ENCODE measurements at regions not wholly inside any gene's neighbourhood (a gene's known extent, or its start where the extent isn't known, plus 50 kb on each side); places are given as distances from the start of the nearest gene placed in this dataset.
"Not testable (repeated sequence)": the region's sequence is repeated elsewhere in the genome, so short reads cannot be mapped to it uniquely, and the experiment has no call there.

DNA sequence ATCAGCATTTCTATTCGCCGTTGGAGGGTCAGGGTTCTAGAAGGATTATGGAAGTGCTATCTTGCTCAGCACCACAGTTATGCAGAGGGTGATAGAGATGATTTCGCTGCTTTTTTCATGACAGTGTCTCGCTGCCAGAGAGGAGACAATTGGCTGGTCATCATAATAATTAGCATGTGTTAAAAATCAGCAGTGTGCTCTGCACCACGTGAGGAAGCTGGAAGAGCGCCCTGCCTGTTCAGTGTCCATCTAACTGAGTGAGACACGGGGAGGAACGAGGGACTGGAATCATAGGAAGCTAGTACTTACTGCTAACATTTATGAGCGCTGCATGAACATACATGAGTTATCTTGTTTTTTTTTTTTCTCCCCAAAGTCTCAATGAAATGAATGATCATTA, 116.2 kb upstream of the PLAAT1 start:
- DNase-seq: no peak

DNA sequence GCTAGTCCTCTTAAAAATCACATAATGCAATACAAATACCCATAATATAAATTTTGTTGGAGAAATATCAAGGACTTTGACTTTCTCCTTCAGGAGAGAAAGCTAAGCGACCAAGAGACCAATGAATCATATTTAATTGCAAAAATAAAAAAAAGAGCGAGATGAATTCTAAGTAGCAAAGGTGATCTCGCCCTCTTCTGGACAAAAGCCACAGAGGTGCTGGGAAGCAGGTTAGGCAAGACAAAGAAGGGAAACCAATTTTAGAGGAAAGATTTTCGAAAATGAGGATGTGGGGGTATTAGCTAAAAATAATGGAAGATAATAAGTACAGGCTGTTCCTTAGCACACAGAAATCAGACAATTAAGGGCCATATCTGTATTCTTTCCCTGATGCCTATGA, 111.4 kb upstream of the PLAAT1 start:
- no peak for DNase-seq

DNA sequence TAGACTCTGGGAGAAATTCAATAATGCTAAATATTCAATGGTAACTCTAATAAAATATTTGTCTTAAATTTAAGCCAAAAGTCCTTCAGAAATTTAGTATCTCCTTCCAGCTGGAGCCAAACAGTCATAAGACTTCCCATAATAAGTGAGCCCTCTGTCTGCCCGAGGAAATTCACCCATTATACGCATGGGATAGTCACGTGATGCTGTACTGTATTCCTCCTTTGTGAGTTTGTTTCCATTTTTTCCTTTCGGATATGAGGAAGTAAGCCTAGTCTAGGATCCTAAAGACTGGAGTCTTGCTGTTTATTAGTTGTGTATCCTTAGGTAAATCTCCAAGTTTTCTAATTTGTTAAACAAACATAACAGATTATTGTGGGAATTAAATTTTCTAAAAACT, 110.4 kb upstream of the PLAAT1 start:
- no peak for DNase-seq

DNA sequence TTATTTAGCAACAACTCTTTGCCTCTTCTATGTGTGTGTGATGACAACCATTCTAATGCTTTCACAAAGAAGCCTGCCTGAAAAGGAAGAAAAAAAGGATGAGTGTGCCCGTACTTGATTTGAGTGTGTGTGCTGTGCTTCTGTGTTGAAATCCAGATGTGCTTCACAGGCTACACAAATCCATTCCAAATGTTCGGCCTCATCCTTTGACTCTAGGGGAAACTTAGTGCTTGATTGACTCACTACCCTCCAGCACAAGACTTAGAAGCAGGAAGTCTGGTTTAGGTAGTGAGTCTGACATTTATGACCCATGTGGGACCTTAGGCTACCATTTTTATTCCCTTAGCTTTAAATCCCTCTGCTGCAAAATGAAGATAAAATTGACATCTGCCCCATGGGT, 108.8 kb upstream of the PLAAT1 start:
- DNase-seq: no peak

DNA sequence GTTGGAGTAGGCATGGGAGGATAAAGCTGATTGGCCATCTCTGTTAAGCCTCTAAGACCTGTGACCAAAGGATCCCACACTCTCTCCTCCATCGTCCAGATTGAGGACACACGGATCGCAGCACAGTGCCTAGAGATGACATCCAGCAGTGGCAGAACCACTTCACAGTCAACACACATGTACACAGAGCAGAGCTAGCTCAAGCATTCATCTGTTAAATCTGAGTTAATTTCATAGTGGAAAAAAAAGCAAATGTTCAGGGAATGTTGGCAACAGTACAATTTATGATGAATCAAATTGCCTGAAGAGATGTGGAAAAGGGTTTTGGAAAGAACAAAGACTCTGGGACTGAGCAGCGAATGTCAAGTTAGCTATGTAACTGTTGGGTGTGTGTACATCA, 108.1 kb upstream of the PLAAT1 start:
- no peak for DNase-seq

DNA sequence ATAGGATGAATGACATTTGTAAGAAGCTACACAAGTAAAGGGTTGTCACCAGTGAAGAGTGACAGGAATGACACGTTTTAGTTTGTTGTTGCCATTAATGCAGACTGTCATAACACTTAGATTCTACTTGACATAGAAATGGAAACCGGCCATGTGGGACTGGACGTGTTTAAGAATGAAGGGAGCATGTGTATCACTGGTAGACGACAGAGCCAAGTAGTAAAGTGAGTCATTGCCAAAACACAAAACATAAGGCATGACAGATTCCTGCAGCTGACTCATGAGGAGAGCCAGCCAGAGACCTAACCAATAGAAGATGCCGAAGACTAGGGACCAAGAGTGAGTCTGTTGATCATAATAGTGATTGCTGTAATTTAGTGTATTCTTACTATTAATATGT, 106.2 kb upstream of the PLAAT1 start:
- DNase-seq: no peak

DNA sequence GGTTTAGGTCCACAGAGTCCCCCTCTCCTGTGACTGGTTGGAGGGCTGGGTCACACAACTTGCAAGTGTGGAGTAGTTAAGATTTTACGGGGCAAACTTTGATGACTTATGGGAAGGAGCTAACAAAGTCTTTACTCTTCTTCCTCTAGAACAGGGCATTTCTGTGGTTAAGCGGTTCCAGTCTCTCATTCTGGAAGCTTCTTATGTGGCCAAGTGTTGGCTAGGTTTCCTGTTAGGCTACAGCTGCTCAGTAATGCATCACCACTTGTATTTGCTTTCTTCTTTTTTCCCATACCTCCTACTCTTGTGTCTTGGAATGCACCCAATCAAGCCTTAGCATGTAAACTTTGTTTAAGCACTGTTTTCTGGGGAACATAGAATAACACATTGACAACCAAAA, 100.6 kb upstream of the PLAAT1 start:
- DNase-seq: no peak

DNA sequence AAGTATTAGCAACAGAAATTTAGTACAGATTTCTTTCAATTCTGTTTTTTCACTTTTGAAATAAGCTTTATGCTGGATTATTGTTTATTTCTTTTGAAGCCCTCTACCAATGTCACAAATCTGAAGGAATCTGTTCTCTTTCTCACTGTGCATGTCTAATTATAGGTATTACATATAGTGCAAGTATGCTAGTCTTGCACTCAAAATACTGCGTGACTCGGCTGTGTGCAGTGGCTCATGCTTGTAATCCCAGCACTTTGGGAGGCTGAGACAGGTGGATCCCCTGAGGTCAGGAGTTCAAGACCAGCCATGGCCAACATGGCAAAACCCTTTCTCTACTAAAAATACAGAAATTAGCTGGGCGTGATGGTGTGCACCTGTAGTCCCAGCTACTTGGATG, 95.8 kb upstream of the PLAAT1 start:
- no peak for DNase-seq

DNA sequence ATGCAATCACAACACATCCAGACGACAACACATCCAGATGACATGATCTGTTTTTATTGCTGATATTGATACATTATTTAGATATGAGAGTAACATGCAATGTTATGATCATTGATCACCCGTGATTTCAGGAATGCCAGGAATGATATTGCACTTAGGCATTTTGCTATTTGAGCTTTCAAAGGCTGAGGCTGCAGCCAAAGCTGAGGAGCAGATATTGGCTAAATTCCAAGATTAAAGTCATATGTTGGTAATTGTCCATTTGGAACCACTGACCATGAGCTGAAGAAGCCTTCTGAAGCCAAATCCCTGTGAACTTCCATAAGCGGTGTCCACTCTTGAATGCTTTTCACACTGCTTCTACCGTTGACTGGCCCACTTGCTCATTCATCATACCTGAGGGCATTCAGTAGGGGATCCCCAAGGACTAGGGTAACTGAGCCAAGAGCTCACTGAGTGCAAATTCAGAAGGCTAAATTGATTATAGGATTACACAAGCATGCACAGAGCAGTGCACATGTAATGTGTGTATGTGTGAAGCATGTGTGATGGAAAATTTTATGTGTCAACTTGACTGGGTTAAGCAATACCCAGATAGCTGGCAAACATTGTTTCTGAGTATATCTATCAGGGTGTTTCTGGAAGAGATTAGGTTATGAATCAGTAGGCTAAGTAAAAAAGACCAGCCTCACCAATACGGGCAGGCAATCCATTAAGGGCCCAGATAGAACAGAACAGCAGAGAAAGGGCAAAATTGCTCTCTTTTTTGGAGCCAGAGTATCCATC, 92.1 kb upstream of the PLAAT1 start:
- DNase-seq: no peak

DNA sequence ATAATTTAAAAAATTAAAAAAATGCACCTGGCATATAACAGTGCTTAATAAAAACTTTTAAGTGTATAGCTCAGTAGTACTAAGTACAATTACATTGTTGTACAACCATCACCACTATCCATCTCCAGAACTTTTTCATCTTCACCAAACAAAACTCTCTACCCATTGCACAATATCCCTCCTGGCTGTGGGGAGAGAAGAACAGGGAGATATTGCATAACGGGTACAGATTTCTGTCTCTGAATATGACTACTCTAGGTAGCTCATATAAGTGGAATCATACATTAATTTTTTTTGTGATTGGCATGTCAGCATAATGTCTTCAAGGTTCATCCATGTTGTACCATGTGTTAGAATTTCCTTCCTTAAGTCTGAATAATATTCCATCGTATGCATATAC, 91.0 kb upstream of the PLAAT1 start:
- DNase-seq: no peak

DNA sequence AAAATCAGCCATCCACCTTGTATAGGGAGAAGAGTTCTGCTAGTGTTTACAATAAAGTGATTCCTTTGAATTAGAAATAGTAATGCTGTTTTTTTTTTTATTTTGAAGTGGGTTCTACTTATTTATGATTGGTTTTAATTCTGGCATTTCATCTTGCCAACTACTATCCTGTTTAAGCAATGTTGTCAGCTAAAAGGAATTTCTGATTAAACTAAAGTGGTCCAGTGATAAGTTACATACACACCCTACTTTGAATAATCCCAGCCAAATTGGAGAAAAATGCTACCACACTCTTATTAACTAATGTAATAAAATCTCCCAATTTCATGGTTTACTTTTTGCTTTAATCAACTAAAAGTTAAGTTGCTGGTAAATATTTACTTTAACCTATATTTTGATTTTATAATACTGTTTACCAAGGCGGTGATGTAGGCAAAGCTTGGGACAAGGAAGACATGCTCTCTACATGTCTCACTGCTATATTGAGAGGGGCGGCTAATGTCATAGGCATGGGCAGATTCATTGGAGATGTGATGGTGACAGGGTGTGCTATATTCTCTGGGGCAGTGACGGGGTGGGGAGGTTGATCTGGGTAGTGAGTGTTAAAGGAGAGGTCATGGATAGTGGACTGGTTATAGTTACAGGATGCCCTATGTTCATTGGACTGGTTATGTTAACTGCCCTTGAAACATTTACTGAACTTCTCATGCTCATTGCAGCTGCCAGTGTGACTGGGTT, 85.8 kb upstream of the PLAAT1 start:
- not testable (repeated sequence) for DNase-seq

DNA sequence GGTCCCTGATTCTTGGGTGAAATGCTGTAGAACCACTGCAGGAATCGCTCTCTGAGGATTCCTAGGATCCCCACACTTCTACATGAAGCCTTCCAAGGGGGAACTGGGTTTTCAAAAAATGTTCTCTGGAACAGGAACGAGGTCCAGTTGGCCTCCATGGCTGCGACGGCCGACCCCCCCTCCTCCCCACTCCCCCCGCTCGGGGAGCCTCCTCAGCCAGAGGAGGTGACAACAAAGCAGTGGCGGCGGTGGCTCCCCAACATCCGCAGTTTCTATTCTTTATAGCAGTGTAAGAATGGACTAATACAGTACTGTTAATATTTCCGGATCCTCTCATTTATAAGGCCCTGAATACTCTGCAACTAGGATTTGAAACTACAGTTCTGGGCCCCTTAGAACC, 84.0 kb upstream of the PLAAT1 start:
- no peak for DNase-seq

DNA sequence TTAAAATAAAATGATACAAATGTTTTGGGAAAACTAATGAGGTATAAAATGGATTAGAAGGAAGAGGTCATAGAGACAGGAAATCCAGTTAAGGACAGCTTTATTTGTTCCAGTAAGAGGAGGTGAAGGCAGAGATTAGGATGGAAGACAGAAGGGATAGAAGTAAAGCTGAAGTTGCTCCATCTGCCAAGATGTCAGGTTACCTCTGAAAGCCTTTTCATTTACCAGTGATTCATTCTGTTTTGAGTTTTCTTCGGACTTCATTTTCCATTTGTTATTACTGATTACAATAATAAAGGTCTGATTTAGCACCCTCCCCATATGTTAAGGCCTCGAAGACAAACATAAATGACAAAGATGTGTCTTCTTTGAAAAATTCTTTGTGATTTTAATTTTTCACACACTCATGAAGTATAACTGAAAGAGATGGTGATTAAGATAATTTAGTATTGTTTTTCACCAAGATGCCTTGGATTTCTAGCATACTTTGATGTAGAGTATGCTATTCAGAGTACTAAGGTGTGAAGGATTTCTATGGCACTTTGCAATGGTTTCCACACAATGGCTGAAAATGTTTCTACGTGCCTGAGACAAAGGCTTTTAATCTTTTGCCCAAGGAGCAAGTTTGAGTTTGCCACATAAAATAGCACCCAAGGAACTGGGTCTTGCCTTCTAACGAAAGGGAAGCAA, 75.4 kb upstream of the PLAAT1 start:
- DNase-seq: no peak

DNA sequence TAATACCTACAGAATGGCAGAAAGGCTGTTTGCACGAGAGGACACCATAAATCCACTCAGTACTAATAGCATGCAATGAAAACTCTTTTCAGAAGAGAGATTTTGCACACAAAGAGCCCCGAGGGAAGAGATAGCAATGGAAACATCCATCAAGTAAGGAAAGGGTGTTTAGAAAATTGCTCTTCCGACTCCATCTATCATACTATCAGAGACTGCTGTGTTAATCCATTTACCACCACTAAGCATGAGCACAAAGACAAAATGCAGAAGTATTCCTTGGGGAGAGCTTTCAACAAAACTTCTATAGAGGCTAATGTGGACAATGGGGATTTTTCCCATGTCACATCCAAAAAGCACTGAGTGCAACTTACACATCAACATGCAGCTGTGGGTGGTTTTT, 72.1 kb upstream of the PLAAT1 start:
- no peak for DNase-seq

DNA sequence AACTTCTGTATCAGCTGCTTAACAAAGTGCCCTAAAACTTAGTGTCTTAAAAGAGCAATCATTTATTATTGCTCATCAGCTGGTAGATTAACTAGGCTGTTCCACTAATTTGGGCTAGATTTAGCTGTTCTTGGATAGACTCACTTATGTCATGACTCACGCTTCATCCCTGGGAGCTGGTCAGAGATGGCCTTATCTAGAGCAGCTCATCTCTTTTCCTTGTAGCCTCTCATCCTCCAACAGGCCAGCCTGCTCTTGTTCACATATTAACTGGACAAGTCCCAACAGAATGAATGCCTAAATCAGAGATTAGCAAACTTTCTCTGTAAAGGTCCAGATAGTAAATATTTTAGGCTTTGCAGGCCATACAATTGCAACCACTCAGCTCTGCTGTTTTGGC, 66.9 kb upstream of the PLAAT1 start:
- DNase-seq: no peak

DNA sequence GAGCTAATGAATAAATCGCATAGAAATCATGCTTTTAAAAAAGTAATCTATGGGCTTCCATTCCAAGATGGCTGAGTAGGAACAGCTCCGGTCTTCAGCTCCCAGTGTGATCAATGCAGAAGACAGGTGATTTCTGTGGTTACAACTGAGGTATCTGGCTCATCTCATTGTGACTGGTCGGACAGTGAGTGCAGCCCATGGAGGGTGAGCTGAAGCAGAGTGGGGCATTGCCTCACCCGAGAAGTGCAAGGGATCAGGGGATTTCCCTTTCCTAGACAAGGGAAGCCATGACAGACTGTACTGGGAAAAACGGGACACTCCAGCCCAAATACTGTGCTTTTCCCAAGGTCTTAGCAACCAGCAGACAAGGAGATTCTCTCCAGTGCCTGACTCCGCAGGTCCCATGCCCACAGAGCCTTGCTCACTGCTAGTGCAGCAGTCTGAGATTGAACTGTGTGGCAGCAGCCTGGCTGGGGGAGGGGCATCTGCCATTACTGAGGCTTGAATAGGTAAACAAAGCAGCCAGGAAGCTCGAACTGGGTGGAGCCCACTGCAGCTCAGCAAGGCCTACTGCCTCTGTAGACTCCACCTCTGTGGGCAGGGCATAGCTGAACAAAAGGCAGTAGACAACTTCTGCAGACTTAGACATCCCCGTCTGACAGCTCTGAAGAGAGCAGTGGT, 61.5 kb upstream of the PLAAT1 start:
- DNase-seq: not testable (repeated sequence)

DNA sequence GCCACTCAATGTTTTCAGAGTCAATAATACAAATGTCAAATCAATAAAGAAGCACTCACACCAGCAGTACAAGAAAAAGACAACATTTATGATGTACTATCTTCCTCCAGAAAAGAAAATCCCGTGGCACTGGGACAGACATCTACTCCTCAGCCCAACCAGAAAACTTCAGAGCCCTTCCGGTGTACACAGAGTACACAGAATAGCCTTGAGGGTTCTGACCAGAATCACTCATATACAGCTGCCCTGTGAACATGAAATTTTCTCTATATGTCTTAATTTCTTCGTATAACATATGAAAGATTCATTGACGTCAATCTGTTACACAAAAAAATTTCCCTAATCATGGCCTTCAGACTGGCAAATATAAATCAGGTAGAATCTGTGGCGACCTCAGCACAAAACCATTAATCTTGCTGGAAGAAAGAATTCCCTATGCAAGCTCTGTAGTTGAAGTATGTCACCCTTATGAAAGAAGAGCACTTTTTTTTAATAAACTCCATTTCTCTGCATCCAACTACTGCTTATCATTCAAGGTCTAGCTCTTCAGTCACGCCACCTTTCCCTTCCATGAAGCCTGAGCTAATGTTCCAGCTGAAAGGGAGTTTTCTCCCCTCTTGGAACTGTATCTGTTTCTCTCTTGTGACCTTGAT, 53.8 kb upstream of the PLAAT1 start:
- no peak for DNase-seq

DNA sequence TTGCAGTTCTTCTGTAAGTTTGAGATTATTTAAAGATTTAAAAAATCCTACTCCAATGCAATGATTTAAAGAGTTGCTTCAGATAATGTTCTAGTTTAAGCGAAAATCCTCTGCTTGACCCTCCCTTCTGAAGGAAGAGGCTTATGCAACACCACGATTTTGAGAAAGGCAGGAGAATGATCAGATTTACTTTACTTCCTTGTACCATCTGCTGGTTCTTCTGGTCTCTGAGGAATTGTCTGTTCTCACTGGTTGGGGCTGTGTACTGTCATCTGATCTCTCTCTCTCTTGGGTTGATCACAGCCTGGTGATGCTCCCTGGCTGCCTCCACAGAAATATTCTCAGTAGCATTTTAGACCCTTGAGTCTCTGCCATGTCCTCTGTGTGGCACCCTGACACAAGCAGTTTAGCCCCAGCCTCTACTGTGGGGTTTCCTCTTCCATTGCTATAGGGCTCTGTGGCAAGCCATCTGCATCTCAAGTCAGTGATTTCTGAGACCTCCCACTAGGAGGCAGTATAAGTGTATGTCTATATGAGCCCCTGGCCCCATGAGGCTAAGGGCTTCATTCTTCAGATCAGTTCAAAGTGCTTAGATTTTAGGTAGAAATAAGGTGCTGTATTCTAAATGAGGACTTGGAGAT, 50.8 kb upstream of the PLAAT1 start:
- DNase-seq: no peak
